ENCODE measurements at regions not wholly inside any gene's neighbourhood (a gene's known extent, or its start where the extent isn't known, plus 50 kb on each side); places are given as distances from the start of the nearest gene placed in this dataset.

- TF ChIP-seq CTCF (IDR thresholded peaks at IDR 0.05; ENCODE audit: low read depth, low read length, missing control alignments), result no peak
These were observed 891.2 kb downstream of the KCNA4 start for GRCh38 chr11:29125606-29126005.

DNA sequence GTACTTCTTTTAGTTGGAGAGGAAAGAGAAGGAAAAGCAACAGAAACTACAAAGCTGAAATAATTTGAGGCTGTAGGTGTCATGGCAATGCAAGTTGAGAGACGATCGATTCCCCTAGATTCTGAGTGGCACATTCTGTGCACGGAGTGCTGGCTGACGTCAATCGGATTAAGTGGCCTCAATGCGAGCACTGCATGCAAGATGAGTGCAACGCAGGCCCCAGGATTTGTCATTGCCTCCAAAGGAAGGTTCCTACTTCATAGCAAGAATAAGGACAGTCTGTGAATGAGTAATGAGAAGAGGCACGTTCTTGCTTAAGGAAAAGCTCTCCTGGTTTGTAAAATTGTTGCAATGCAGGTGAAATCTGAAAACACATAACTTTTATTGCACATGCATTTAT is 892.4 kb downstream of the KCNA4 start:
- DNase-seq (ENCODE audit: extremely low read depth, low read depth), result no peak
- no peak for TF ChIP-seq CTCF (IDR thresholded peaks at IDR 0.05; ENCODE audit: low read depth, low read length, missing control alignments)
- H3K4me3 ChIP-seq (replicated peaks; ENCODE audit: low read depth, low read length), result no peak overlapping the region

More at GRCh38 chr11:29125606-29126005, 891.2 kb downstream of the KCNA4 start:
- no peak for DNase-seq (ENCODE audit: extremely low read depth, low read depth)
- no peak overlapping the region for H3K4me3 ChIP-seq (replicated peaks; ENCODE audit: low read depth, low read length)

GRCh38 chr11:29119707-29120618 is 896.9 kb downstream of the KCNA4 start:
- no peak overlapping the region for H3K4me3 ChIP-seq (replicated peaks; ENCODE audit: low read depth, low read length)
- peak; percentile 49 for DNase-seq (ENCODE audit: extremely low read depth, low read depth)
- no peak for TF ChIP-seq CTCF (IDR thresholded peaks at IDR 0.05; ENCODE audit: low read depth, low read length, missing control alignments)

- no peak for TF ChIP-seq CTCF (IDR thresholded peaks at IDR 0.05; ENCODE audit: low read depth, low read length, missing control alignments)
- H3K4me3 ChIP-seq (replicated peaks; ENCODE audit: low read depth, low read length), result no peak overlapping the region
- no peak for DNase-seq (ENCODE audit: extremely low read depth, low read depth)
These were observed 897.7 kb downstream of the KCNA4 start for GRCh38 chr11:29119116-29119515.

- no peak for TF ChIP-seq CTCF (IDR thresholded peaks at IDR 0.05; ENCODE audit: low read depth, low read length, missing control alignments)
- DNase-seq (ENCODE audit: extremely low read depth, low read depth), result no peak
- no peak overlapping the region for H3K4me3 ChIP-seq (replicated peaks; ENCODE audit: low read depth, low read length)
These were observed 915.9 kb downstream of the KCNA4 start for GRCh38 chr11:29100967-29101366.

GRCh38 chr11:29095821-29096220 is 921.0 kb downstream of the KCNA4 start:
- TF ChIP-seq CTCF (IDR thresholded peaks at IDR 0.05; ENCODE audit: low read depth, low read length, missing control alignments), result no peak
- DNase-seq (ENCODE audit: extremely low read depth, low read depth), result no peak
- no peak overlapping the region for H3K4me3 ChIP-seq (replicated peaks; ENCODE audit: low read depth, low read length)
